HS-5 (cell line): ENCODE measurements at regions not wholly inside any gene's neighbourhood (a gene's known extent, or its start where the extent isn't known, plus 50 kb on each side); places are given as distances from the start of the nearest gene placed in this dataset.

Experiments used
- DNase-seq: peaks from one replicate; pipeline ENCODE4 v3.0.0-alpha.2; 2012; ENCODE audit warnings: low read depth

- DNase-seq, result no peak
Measured at GRCh38 chr1:29707796-29708195, 471.5 kb downstream of the PTPRU start.

DNA sequence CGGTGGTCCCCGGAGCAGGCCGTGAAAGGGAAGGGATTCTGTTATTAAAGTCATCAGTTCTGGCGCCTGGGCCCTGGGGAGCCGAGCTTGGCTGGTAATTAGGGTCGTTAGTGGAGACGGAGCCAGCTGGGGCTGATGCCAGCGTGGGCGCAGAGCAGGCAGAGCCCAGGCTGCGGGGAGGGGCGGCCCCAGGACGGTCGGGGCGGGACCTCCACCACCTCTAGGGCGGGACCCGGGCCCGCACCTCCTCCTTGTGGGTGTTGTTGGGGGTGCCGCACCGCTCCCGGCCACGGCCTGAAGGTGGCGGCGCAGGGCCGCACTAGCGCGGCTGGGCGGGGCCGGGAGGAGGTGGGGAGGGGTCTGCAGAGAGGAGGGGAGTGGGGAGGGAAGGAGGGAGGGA, 470.6 kb downstream of the PTPRU start:
- DNase-seq, result no peak

DNA sequence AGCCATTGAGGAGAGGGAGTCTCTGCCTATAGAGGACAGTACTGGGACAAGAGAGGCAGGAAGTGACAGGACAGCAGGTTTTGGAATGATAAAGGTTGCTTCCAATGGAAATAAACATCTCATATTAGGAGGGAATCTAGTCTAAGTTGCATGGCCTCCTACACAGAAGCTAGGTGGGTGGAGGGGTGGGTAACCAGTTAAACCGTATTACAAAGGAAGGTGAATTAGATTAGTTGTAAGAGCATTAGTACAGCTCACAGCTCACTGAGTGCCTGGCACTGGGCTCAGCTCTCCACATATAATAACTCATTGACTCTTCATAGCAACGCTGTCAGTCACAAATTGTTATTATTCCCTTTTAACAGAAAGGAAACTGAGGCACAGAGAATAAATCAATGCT, 468.1 kb downstream of the PTPRU start:
- DNase-seq, result no peak

- no peak for DNase-seq
Measured at GRCh38 chr1:29703596-29704370, 467.5 kb downstream of the PTPRU start.

DNA sequence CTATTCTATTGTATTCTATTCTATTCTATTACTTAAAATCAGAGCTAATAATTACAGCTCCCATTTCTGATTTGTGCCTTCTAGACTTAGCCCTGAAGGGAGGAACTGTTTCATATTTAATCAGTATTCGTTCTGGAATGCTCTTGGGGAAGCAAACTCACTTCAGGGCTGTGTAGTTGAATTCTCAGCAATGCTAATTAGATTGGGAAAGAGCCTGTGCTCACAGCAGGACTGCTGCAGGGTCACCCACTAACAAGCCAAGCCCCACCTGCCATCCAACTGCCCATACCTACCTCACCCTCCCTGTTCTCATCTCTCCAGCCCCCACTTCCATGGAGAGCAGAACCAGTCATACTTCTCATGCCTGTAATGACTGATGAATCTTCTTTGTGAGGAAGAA, 464.2 kb downstream of the PTPRU start:
- no peak for DNase-seq

DNA sequence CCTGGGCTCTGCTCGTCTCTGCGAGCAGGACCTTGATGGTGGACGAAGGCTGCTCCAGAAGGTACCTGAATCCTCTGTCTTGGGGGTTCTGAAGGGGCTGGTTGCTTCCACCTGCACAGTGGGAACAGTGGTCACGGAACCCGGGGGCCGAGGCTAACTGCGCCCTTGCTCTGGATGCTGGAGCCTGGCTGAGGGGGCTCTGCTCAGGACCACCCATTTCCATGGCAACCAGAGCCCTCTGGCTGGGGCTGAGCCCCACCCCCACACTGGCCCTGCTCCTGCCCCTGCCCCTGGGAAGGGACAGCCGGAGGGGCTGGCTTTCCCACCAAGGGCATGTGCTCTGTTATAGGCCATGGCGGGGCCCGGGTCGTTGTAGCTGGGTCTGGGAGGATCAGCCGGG, 462.3 kb downstream of the PTPRU start:
- DNase-seq, result no peak

DNA sequence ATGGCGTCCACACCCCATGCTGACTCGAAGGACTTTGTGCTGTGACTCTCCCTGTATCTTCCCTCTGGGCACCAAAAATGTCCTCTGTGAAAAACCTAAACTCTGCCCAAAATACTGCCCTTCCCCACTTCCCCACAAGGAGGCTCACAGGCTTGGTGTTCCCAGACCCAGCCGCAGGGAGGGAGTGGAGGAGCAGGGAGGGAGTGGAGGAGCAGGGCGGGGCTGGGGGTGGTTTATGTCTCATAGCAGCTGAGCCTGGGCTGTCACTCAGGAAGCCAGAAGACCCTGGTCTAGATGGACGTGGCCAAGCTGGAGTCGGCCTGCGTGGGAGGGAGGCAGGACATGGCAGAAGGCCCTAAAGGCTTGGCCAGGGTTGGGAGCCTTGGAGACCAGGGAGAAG, 461.7 kb downstream of the PTPRU start:
- no peak for DNase-seq

DNA sequence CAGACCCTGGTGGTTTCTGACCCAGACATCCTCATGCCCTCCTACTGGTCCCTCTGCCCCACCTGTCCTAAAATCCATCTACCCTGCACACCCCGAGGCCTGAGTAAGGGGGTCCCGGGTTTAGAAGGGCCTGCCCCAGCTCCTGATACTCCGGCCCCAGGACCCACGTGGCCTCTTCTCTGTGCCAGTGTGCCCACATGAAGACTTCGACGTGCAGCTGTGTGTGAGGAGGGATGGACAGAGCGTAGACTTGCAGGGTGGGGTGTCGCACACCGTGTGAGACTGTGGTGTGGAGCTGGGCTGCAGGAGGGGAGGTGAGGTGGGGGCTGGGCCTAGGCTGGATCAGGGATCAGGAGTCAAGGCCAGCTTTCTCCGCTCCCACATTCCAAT, 461.1 kb downstream of the PTPRU start:
- DNase-seq, result no peak

GRCh38 chr1:29696656-29697390, 460.5 kb downstream of the PTPRU start:
- DNase-seq, result no peak

- no peak for DNase-seq
Measured at GRCh38 chr1:29695803-29696202, 459.5 kb downstream of the PTPRU start.

DNA sequence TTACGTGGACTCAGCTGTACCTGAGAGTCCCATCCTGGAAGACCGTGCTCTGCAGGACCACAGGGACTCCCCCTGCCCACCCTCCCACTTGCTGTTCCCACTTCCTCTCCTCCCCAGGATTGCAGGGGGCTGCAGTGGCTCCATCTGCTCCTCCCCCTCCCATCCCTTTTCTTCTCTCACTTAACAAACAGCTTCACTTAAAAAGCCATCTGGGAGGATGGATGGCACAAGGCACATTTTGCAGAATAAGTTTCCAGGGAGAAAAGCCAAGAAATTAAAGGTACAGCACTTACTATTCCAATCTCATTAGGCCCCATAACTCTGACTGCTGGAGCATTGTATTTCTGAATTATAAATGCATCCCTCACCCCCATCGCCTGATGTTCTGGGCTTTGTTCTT, 458.7 kb downstream of the PTPRU start:
- no peak for DNase-seq

GRCh38 chr1:29691499-29691898, 455.2 kb downstream of the PTPRU start:
- no peak for DNase-seq

DNA sequence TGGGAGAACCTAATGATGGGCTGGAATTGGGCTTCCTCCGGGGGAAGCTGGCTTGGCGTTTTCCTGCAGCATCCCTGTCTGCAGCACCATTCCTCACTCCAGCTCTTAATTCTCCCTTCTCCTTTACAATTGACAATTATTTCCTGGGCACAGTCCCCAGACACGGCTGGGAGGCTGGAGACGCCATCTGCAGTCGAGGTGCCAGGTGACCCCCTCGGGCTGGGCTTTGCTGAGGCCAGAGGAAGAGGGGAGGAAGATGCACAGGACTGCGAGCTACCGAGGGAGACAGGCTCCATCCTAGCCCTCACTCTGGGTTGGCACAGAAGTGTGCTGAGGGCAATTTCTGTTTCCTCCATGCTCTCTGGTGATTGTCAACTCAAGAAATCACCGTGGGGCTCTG, 453.8 kb downstream of the PTPRU start:
- DNase-seq, result no peak

- no peak for DNase-seq
Measured at GRCh38 chr1:29689372-29690030, 453.2 kb downstream of the PTPRU start.

- no peak for DNase-seq
Measured at GRCh38 chr1:29688471-29689365, 452.4 kb downstream of the PTPRU start.

GRCh38 chr1:29687601-29688244, 451.4 kb downstream of the PTPRU start:
- no peak for DNase-seq

DNA sequence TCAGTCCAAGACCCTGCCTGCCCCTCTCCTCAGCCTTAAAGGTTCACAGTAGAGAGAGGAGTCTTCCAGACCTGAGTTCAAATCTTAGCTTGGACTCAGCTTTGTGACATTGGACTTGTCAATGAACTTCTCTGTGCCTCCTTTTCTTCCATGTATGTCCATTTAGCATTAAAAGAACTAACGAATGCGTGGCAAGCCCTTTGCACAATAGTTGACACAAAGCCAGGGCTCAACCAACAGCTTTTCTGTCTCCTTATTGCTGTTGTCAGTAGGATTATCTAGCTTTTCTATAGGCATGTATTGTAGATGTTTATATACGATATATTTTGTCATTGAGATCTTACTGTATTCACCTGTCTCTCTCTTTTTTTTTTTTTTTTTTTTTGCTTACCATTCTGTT, 450.8 kb downstream of the PTPRU start:
- DNase-seq, result no peak

GRCh38 chr1:29686012-29686930, 449.9 kb downstream of the PTPRU start:
- DNase-seq, result no peak

DNA sequence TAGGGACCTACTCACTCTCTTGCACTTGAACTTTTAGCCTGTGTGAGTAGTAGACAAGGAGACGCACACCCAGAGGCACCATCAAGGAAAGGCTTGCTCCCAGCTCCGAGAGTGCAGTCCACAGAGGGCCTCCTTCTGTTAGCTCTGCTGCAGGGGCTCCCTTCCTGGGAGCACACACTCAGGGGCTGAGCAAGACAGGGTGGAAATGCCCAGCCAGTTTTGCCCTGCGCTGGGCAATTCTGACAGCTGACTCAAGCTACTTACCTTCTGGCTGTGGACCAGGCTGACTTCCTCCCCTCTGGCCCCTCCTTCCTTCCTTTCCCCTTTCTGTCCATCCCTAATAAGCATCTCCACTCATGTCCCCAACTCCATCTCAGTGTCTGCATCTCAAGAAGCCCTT, 449.1 kb downstream of the PTPRU start:
- no peak for DNase-seq

- DNase-seq, result no peak
Measured at GRCh38 chr1:29684141-29684540, 447.8 kb downstream of the PTPRU start.

DNA sequence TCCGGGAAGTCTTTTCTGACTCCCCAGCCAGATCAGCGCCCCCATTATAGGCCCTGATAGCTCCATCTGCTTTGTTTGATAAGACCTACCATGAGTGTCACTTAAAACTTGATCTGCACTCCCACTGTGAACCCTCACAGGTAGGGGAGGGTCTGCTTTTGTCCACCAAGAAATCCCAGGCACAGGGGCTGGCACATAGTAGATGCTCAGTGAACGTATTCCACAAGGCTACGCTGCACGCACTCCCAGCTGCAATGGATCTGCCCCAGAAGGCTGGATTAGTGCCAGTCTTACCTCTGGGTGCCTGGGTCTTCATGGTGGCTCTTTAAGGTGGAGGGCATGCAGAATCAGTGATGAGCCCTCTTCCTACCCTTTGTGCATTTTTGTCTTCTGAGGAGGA, 447.1 kb downstream of the PTPRU start:
- no peak for DNase-seq
